Glutamatergic neuron (in vitro differentiated cells): ENCODE measurements at regions not wholly inside any gene's neighbourhood (a gene's known extent, or its start where the extent isn't known, plus 50 kb on each side); places are given as distances from the start of the nearest gene placed in this dataset.

Source experiments
- DNase-seq: peaks from one replicate; pipeline ENCODE4 v3.0.0; 2022
- H3K27ac Mint-ChIP-seq: one replicate; pipeline ENCODE4 v1.8.0; 2020; ENCODE audit warnings: mild to moderate bottlenecking, mixed read lengths, inconsistent platforms; ENCODE audit not compliant: unreplicated experiment
- H3K27me3 Mint-ChIP-seq: one replicate; pipeline ENCODE4 v1.8.0; 2020; ENCODE audit warnings: mild to moderate bottlenecking, moderate library complexity, mixed read lengths, inconsistent platforms; ENCODE audit not compliant: unreplicated experiment
- H3K36me3 Mint-ChIP-seq: one replicate; pipeline ENCODE4 v1.8.0; 2020; ENCODE audit warnings: mild to moderate bottlenecking, mixed read lengths, inconsistent platforms; ENCODE audit not compliant: unreplicated experiment
- H3K4me1 Mint-ChIP-seq: one replicate; pipeline ENCODE4 v1.8.0; 2020; ENCODE audit warnings: mild to moderate bottlenecking, low read depth, mixed read lengths, inconsistent platforms; ENCODE audit not compliant: unreplicated experiment
- H3K4me3 Mint-ChIP-seq: one replicate; pipeline ENCODE4 v1.8.0; 2020; ENCODE audit warnings: mild to moderate bottlenecking, mixed read lengths, inconsistent platforms; ENCODE audit not compliant: unreplicated experiment
- H3K9me3 Mint-ChIP-seq: one replicate; pipeline ENCODE4 v1.8.0; 2020; ENCODE audit warnings: mild to moderate bottlenecking, moderate library complexity, mixed read lengths, inconsistent platforms; ENCODE audit not compliant: unreplicated experiment
- TF ChIP-seq, protein P1 (sequence below): fragments of 200-600 bp; sonication (generic); IDR thresholded peaks from one replicate; pipeline ENCODE4 v1.5.0; 2021; ENCODE audit not compliant: partially characterized antibody, unreplicated experiment

- H3K36me3 Mint-ChIP-seq: peaks cover 5% of the 10 kb centered on the region
- TF ChIP-seq, protein P1, sequence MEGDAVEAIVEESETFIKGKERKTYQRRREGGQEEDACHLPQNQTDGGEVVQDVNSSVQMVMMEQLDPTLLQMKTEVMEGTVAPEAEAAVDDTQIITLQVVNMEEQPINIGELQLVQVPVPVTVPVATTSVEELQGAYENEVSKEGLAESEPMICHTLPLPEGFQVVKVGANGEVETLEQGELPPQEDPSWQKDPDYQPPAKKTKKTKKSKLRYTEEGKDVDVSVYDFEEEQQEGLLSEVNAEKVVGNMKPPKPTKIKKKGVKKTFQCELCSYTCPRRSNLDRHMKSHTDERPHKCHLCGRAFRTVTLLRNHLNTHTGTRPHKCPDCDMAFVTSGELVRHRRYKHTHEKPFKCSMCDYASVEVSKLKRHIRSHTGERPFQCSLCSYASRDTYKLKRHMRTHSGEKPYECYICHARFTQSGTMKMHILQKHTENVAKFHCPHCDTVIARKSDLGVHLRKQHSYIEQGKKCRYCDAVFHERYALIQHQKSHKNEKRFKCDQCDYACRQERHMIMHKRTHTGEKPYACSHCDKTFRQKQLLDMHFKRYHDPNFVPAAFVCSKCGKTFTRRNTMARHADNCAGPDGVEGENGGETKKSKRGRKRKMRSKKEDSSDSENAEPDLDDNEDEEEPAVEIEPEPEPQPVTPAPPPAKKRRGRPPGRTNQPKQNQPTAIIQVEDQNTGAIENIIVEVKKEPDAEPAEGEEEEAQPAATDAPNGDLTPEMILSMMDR: no peak
- H3K9me3 Mint-ChIP-seq: peaks cover 3% of the 10 kb centered on the region
- no peak for DNase-seq
- no peak overlapping the region for H3K27ac Mint-ChIP-seq
- H3K4me1 Mint-ChIP-seq: no peaks in the 10 kb centered on the region
- H3K4me3 Mint-ChIP-seq: no peak overlapping the region
- H3K27me3 Mint-ChIP-seq: no peaks in the 10 kb centered on the region
These were observed 452.7 kb upstream of the HS3ST1 start for GRCh38 chr4:11881364-11881763.

- Mint-ChIP-seq H3K27ac (no peak overlapping the region), H3K9me3 (peaks cover 9% of the 10 kb centered on the region), H3K36me3 (peaks cover 5% of the 10 kb centered on the region), H3K4me1 (no peaks in the 10 kb centered on the region), H3K27me3 (peaks cover 2% of the 10 kb centered on the region), H3K4me3 (no peak overlapping the region)
- no peak for DNase-seq
- TF ChIP-seq, protein P1: no peak
These were observed 449.5 kb upstream of the HS3ST1 start for GRCh38 chr4:11878241-11878640.

DNA sequence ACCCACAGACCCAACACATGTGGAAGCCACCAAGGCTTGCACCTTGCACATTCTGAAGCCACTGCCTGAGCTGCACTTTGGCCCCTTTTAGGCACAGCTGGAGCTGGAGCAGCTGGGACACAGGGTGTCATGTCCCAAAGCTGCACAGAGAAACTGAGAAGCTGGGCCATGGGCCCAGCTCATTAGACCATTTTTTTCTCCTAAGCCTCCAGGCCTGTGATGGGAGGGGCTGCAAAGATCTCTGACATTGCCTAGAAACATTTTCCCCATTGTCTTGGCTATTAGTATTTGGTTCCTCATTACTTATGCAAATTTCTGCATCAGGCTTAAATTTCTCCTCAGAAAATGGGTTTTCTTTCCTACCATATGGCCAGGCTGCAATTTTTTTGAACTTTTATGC lies 447.4 kb upstream of the HS3ST1 start:
- H3K36me3 Mint-ChIP-seq: peaks cover 5% of the 10 kb centered on the region
- H3K27ac Mint-ChIP-seq: no peak overlapping the region
- peaks cover 9% of the 10 kb centered on the region for H3K9me3 Mint-ChIP-seq
- H3K4me1 Mint-ChIP-seq: no peaks in the 10 kb centered on the region
- peaks cover 2% of the 10 kb centered on the region for H3K27me3 Mint-ChIP-seq
- no peak overlapping the region for H3K4me3 Mint-ChIP-seq
- TF ChIP-seq, protein P1: no peak
- no peak for DNase-seq

GRCh38 chr4:11869191-11869870 lies 440.6 kb upstream of the HS3ST1 start:
- TF ChIP-seq, protein P1: no peak
- H3K9me3 Mint-ChIP-seq: no peaks in the 10 kb centered on the region
- H3K36me3 Mint-ChIP-seq: no peaks in the 10 kb centered on the region
- H3K4me3 Mint-ChIP-seq: no peak overlapping the region
- H3K27ac Mint-ChIP-seq: no peak overlapping the region
- H3K27me3 Mint-ChIP-seq: peaks cover 2% of the 10 kb centered on the region
- DNase-seq: no peak
- no peaks in the 10 kb centered on the region for H3K4me1 Mint-ChIP-seq

DNA sequence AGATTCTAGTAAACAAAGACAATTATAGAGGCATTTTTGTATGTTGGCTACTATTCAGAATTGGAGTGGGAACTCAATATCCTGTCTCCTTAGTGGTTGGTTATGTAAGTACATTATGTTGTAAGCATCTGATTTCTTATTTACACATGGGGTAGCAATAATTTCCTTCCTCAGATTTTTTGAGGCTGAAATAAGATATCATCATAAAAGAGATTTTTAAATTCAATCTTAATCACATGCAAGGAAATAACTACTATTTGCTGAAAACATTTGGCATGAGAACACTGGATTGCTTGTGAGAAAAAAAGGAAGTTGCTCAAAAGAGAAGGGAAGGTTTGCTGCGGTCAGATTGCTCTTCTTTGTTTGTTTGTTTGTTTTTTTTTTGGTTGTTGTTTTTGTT lies 437.7 kb upstream of the HS3ST1 start:
- H3K4me1 Mint-ChIP-seq: no peaks in the 10 kb centered on the region
- H3K27ac Mint-ChIP-seq: no peak overlapping the region
- no peak for DNase-seq
- TF ChIP-seq, protein P1: no peak
- no peaks in the 10 kb centered on the region for H3K36me3 Mint-ChIP-seq
- H3K9me3 Mint-ChIP-seq: no peaks in the 10 kb centered on the region
- no peak overlapping the region for H3K4me3 Mint-ChIP-seq
- peaks cover 2% of the 10 kb centered on the region for H3K27me3 Mint-ChIP-seq
